ENCODE measurements at regions not wholly inside any gene's neighbourhood (a gene's known extent, or its start where the extent isn't known, plus 50 kb on each side); places are given as distances from the start of the nearest gene placed in this dataset.
"Not testable (repeated sequence)": the region's sequence is repeated elsewhere in the genome, so short reads cannot be mapped to it uniquely, and the experiment has no call there.

DNA sequence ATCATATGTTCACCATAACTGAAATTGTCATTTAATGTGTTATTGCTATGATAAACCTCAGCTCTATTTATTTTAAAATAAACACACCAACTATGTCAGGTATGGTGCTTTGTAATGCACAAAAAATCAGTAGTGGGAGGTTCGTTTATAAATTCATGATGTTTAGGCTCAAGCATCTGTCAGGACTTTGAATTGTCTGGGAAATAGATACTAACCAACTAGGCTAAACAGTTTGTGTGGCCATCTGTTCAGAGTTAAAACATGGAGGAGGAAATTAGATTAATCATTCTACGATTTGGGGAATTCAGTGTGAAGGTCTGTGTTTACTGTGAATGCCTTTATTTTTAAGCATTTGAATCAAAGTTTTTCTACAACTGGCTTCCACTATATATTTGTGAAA, 212.6 kb upstream of the FZD8 start:
- DNase-seq (ENCODE audit: low read depth): no peak

DNA sequence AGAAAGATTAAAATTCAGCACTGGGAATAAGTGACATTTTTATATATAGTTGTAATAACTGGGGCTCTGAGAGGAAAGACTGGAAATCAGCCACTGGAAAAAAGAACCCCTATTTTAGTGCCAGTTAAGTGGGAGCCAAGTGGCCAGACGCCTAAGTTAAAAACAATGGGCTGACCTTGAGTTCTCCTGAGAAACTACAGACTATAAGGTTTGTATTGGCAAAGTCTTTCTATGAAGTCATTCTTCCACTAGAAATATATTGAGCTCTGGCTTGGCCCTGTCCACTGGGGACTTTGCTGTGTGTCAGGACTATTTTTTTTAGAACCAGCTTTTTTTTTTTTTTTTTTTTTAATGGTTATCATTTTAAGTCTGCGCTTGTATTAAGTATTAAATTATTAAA, 210.6 kb upstream of the FZD8 start:
- no peak for DNase-seq (ENCODE audit: low read depth)

DNA sequence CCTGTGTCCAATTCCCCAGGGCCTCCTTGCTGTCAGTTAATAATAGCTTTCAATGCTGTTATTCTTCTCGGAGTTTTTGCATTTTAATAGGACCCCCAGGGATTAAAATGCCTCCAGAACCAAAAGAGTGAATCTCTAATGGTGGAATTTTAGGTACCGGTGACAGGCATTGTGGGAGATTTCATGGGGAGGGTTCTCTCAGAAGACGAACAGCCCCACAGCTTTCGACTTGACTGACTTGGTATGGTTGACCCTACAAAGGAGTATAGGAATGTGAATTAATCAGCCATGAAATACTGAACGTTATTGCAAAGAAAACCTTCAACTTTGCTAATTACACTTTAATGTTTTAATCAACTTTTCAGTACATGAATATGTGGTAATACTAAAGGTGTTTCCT, 206.3 kb upstream of the FZD8 start:
- no peak for DNase-seq (ENCODE audit: low read depth)

DNA sequence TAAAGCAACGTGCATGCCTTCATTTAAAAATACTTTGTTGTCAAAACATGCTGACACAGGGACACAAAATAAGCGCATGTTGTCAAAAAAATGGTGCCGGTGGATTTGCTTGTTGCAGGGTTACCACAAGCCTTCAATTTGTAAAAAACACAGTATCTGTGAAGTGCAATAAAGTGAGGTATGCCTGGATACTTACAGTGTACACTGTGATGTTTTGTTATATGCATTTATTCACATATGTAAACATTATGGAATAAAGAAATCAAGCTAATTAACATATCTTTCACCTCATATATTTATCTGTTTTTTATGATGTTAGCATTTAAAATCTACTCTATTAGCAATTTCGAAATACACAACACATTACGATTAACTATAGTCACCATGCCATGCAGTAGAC, 202.6 kb upstream of the FZD8 start:
- no peak for DNase-seq (ENCODE audit: low read depth)

DNA sequence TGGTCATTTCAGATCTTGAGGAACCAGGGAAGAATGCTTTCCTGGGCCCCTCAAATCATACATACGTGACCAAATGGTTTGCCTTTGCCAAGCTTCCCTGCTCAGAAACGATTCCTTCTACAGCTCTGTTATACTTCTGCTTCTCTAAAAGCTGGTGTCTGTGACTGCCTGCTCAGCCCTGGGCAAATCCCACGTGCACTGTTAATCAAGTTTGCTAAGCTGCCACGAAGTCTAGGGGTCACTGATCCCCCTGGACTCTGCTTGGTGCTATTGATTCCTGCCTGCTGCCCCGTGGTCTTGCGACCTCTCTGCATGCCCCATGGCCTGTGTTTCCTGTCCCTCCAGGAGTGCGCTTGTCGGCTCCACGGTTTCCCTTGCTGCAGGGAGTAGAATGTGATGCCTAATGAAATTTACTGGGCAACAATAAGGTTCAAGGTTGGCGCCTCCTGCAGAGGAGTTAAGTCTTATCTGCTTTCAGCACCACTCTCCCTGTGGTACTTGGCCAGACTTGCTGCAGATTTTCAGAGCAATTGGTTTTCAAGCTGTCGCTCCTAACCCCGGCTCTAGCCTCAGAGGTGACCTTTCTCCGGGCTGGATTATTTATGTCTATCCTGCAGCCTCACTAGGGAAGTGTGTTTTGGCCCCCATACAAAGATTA, 201.6 kb upstream of the FZD8 start:
- DNase-seq (ENCODE audit: low read depth): no peak

DNA sequence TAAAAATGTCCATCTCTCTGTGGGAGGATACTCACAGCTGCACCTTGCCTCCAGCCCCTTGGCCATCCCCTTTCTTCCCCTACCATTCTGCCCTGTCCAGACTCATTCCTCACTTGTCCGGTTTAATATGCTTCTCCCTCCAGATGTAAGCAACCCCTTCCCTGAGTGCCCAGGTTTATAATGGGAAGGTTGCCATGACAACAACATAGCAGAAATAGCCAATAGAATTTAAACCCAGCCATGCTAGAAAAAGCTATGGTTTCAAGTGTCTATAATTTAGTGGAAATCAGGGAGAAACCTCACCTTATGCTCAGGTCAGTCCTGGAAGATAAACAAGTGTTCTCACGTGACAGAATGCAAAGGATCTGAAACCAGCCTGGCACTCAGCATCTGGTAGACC, 196.0 kb upstream of the FZD8 start:
- DNase-seq (ENCODE audit: low read depth): no peak

DNA sequence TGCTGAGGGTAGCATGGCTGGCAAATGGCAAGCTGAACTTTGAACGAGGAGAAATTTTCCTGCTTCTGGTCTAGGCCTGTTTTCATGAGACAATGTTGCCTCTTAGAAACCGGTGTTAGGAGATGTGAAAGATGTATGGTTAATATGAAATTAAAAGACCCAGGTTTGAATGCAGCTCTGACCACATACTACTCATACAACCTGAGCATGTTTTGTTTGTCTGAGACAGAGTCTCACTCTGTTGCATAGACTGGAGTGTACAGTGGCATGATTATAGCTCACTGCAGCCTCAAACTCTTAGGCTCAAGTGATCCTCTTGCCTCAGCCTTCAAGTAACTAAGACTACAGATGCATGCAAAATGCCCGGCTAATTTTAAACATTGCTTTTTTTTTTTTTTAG, 193.4 kb upstream of the FZD8 start:
- DNase-seq (ENCODE audit: low read depth): no peak

DNA sequence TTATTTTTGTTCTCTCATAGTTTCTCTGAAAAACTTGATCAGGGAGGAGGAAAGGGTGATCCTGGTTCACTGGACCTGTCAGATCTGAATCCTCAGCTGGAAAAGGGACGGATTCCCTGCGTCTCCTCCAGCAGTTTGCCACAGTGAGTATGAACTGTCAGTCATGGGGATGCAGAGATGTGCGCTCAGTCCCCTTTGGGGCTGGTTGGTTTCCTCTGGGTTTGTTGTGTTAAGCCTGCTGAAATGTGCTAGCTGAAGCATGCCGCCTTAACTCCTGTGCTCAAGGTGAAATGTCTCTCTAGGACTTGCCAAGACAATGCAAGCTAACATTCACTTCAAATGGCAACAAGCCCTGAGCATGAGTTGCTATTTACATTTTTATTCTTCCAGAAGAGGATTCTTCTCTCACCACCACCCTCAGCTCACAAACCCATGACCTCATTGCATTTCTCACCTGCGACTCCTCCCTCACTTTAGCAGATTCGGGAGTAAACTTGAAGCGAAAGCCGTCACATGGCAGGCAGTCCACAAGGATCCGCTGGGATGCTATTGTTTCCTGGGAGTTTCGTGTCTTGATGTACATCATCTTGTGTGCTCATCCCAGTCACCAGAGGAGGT, 192.9 kb upstream of the FZD8 start:
- no peak for DNase-seq (ENCODE audit: low read depth)

DNA sequence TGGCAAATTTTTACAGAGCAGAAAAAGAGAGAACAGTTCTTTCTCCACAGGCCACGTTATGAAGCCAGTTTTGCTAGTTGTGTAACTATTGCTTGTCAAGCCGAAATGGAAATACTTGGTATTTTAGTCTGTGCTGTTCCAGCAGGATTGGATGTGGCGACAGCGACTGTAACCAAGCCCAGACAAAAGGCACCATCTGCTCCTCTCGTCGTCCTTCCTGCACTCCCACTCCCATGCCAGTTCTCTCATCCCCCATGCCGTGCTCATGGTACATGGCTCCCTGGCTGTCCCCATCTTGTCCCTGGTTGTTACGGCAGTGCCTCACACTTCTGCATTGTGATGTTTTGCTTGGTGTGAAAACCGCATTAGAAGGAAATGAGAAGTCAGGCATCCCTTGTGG, 185.7 kb upstream of the FZD8 start:
- DNase-seq (ENCODE audit: low read depth): no peak

DNA sequence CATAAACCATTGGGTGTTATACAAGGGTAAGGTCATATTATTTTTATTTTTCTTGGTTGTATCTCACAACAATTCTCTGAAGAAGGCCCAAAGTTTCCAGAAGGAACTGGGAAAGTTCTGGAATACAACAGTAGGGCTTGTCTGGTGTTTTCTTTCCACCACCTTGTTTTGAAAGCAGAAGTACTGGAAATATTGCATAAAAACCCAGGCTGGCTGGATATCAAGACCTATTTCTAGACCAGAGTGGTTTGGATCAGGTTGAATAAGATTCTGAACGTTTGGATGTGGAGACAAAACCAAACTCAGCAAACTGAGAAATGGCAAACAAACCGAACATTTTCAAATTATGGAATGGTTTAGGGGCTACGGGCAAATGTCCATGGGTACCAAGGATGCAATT, 182.6 kb upstream of the FZD8 start:
- no peak for DNase-seq (ENCODE audit: low read depth)

DNA sequence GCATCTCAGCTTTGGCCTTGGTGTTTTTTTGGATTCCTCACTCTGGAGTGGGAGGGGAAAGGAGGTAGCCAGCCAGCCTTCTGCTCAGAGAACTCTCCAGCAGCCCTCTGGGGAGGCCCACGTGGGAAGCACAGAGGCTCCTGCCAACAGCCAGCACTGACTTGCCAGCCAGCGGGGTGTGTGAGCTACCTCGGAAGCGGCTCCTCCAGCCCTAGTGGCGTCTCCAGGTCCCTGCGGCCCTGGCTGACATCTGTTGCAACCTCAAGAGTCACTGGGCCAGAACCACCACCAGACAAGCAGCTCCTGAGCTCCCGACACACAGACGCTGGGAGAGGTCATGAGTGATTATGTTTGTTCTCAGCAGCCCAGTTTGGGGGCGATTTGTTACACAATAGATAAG, 180.2 kb upstream of the FZD8 start:
- peak; percentile 26 for DNase-seq (ENCODE audit: low read depth)

DNA sequence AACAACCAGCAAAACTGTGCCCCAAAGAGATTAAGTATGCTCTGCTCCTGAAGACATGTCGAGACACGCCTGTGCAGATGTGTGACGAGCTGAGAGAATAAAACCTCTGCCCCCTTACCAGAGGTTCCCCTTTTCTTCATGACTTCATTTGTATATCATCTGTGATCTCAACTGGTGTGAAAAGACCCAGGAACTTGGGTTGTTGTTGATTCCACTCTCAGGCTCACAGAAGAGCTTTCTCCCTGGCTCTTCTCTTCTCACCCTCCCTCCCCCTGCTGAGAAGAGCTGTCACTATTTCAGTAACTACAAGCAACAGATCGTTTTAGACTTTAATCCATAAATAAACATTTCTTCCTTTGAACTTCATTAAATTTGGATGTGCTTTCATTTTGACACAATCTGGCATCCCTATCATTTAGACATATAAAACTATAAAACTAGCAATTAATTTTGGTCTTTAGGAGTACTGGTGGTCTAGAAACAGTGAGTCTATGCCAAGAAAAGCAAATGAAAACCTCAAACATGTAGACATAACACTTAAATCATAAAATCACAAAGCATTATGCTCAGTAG, 179.3 kb upstream of the FZD8 start:
- DNase-seq (ENCODE audit: low read depth): peak; percentile 1

DNA sequence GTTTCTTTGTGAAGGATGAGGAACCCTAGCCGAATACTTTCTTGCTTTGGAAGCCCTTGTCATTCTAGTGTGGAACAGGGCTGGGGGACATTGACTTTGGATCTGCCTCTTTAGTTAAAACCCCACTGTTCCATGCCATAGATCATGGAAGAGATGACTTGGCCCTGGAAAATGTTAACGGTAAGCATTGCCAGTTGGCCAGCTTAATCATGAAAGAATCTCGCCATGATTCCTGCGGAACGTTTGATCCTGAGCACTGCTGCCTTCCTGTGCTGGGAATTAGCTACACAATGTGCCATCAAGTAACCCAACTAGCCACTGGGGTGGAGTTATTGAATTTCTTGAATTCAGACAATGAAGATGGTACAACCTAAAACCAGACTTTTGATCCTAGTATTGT, 177.6 kb upstream of the FZD8 start:
- DNase-seq (ENCODE audit: low read depth): no peak

DNA sequence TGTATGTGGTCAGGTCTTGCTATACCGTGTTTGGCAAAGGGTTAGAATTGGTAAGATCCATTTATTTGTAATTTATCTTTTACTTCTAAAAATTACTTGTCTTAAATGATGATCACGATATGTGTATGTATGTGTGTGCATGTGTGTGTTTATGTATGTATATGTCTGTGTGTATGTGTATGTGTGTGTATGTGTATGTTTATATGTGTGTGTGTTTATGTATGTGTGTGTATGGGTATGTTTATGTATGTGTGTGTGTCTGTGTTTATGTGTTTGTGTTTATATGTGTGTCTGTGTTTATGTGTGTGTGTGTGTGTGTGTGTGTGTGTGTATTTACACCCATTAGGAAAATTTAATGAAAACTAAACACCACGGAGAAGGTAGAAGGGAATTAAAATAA, 176.9 kb upstream of the FZD8 start:
- DNase-seq (ENCODE audit: low read depth): no peak

DNA sequence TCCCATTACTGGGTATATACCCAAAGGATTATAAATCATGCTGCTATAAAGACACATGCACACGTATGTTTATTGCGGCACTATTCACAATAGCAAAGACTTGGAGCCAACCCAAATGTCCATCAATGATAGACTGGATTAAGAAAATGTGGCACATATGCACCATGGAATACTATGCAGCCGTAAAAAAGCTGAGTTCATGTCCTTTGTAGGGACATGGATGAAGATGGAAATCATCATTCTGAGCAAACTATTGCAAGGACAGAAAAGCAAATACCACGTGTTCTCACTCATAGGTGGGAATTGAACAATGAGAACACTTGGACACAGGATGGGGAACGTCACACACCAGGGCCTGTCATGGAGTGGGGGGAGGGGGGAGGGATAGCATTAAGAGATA, 175.0 kb upstream of the FZD8 start:
- not testable (repeated sequence) for DNase-seq (ENCODE audit: low read depth)

DNA sequence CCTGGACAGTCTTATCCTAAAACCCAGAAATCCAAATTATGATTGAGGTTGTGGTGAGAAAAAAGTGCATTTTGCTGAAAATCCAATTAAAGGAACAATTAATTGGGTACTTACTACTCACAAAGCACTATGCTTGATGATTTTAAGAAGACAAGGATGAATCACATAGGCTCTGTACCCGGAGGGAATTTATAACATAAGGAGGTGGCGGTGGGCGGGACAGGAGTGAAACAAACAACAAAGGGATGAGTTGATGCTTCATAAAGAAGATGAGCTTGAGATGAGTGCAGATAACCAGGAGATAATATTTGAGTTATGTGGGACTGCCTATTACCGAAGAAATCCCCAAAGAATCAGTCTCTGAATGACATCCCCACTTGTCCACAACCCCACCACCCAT, 171.1 kb upstream of the FZD8 start:
- no peak for DNase-seq (ENCODE audit: low read depth)

DNA sequence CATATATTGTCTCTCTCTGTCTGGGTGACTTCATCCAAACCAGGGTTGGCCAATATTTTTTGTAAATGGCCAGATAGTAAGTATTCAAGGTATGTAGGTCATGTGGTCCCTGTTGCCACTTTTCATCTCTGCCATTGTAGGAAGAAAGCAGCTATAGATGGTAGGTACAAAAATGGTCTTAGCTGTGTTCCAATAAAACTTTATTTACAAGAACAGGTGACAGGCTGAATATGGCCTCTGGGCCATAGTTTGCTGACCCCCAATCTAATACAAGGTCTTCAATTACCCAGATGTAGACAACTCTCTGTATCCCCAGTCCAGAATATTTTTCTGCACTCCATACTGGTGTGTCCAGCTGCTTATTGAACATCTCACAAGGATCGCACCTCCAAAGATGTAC, 166.2 kb upstream of the FZD8 start:
- no peak for DNase-seq (ENCODE audit: low read depth)

DNA sequence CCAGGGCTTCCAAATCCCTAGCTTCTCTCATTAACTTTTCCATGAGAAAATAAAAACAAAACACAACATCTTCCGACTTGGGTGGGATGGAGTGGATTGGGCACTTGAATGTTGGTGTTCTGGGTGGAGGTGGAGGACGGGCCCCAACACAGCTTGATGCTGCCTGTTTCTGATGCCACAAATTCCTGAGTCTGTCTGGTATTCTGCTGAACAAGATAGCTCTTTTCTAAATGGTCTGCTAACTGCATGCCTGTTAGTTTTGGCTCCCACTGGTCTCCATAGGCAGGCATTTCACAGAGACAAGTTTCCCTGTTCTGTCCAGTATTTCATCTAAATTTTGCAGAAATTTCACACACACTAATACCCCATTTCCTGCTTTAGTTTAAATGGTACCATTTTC, 160.9 kb upstream of the FZD8 start:
- no peak for DNase-seq (ENCODE audit: low read depth)

DNA sequence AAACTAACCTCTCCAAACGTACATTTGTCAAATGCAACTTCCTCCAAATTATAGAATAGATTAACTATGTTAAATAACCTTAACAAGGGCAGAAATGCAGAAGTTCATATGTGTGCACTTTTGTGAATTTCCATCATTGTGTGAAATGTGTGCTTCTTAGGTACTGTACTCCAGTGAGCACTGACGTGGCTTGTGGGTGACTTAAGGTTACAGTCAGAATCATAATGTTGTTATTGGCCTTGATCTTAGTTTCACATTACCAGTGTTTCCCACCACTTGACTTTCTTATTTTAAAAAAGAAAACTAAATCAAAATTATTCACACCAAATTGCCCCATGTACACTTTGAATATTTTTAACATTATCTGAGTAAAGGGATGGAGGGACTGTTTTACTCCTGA, 155.1 kb upstream of the FZD8 start:
- DNase-seq (ENCODE audit: low read depth): peak; percentile 4

DNA sequence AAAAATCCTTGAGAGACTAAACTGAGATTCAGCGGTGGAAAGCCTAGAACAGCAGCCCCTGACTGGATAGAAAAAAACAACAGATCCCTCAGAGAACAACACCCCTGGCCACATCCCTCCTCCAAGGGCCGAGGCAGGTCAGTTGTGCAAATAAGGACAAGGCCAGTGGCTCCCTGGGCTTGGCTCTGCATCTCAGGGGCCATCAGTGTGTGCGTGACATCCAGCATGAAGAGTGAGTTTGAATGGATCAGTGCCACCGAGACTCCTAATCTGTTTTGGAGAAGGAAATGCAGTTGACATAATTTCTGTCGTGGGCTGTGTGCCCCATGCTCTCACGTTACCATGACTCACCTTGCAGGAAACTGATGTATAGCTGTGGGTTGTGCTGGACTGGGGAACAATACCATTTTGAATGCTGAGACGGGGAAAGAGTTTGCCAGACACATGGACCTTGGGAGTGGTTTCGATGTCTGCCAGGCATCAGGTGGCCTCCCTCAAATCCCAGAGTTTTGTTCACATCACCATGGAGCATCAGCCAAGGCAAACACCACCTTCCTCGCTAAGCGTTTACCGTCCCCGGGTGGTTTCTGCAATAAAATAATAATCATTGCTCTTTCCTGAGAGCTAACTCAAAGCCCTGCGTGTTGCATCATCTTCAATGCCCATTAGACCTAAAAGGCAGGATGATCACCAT, 153.2 kb upstream of the FZD8 start:
- peak; percentile 59 for DNase-seq (ENCODE audit: low read depth)

DNA sequence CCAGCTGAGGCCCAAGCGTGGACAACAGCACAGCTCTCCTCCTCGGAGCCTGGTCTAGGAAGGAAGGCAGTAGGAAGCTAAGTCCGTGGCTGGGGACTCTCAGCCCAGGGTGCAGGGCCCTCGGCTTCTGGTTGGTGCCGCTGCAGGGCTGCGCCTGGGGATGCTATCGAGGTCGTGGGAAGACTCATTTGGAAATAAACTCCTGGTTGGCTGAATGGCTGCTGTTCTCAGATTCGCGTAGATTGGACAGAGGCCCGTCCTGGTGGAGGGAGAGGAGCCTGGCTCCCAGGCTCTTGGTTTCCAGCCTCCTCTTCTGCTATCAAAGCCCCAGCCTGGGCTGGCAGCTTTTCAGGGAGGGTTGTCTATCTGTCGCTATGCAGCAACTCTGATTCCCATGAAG, 152.6 kb upstream of the FZD8 start:
- peak; percentile 15 for DNase-seq (ENCODE audit: low read depth)

DNA sequence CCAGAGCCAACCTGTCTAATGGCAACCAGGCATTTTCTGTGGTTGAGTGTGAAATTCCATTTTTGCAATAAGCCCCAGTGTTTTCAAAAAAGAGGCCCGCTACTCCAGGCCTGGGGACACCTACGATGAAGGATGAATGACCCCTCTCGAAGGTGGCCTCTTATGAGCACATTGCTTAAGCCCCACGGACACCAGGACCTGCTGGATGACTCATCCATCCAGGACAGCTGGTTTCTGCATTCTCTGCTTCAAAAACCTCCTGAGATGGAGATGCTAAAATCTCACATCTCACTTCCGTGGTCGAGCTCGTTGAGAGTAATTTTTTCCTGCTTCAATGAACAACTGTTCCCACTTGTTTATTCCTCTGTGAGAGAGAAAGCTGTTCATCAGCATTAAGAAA, 150.2 kb upstream of the FZD8 start:
- DNase-seq (ENCODE audit: low read depth): peak; percentile 48

DNA sequence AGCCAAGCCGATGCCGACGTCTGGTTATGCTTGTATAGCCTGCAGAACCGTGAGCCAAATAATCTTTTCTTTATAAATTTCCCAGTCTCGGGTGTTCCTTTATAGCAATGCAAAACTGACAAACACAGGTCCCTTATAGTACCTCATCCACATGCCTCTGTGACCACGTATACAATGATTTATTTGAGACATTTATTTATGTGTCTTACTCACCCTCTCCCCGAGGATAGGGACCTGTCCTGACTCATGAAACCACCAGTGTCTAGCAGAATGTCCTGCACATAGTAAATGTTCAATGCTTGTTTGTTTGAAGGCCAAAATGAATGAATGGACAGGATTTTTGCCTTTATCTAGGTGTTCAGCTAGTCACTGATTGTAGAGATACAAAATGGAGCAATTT, 147.9 kb upstream of the FZD8 start:
- DNase-seq (ENCODE audit: low read depth): peak; percentile 83
